KBM-7 (cell line): ENCODE measurements at regions not wholly inside any gene's neighbourhood (a gene's known extent, or its start where the extent isn't known, plus 50 kb on each side); places are given as distances from the start of the nearest gene placed in this dataset.

Source experiments
- DNase-seq: peaks from one replicate; pipeline ENCODE4 v3.0.0-alpha.2; 2015
- in situ Hi-C: fragments of 300-500 bp; cut with MboI; formaldehyde crosslinking; loops from 2 replicates; pipeline ENCODE4 v1.14.3; 2020; ENCODE audit warnings: low sequenced_read_pairs, low pct_unique_long_range_greater_than_20kb, mixed read lengths

GRCh38 chr19:28915737-28916460 is 297.1 kb downstream of the UQCRFS1 start:
- in situ Hi-C loops: no loop called here
- DNase-seq: no peak

- in situ Hi-C loops: no loop called here
- no peak for DNase-seq
Observed at GRCh38 chr19:28915202-28915601, 297.7 kb downstream of the UQCRFS1 start.

- in situ Hi-C loops: no loop called here
- no peak for DNase-seq
Observed at GRCh38 chr19:28914173-28914572, 298.8 kb downstream of the UQCRFS1 start.

- DNase-seq: no peak
- in situ Hi-C loops: no loop called here
Observed at GRCh38 chr19:28913626-28914025, 299.3 kb downstream of the UQCRFS1 start.

GRCh38 chr19:28908941-28909340 is 304.0 kb downstream of the UQCRFS1 start:
- in situ Hi-C loops: no loop called here
- DNase-seq: no peak

- DNase-seq: no peak
- in situ Hi-C loops: no loop called here
Observed at GRCh38 chr19:28907534-28907933, 305.4 kb downstream of the UQCRFS1 start.

GRCh38 chr19:28905996-28906395 is 307.0 kb downstream of the UQCRFS1 start:
- DNase-seq: no peak
- in situ Hi-C loops: no loop called here

- in situ Hi-C loops: no loop called here
- DNase-seq: no peak
Observed at GRCh38 chr19:28899703-28900102, 313.2 kb downstream of the UQCRFS1 start.

- no peak for DNase-seq
- in situ Hi-C loops: no loop called here
Observed at GRCh38 chr19:28898249-28898648, 314.7 kb downstream of the UQCRFS1 start.

GRCh38 chr19:28889941-28890670 is 322.8 kb downstream of the UQCRFS1 start:
- DNase-seq: no peak

GRCh38 chr19:28887920-28888618 is 324.9 kb downstream of the UQCRFS1 start:
- in situ Hi-C loops: no loop called here
- no peak for DNase-seq

More at GRCh38 chr19:28889941-28890670, 322.8 kb downstream of the UQCRFS1 start:
- in situ Hi-C loops: no loop called here

- in situ Hi-C loops: no loop called here
- DNase-seq: no peak
Observed at GRCh38 chr19:28886708-28887107, 326.2 kb downstream of the UQCRFS1 start.

- DNase-seq: no peak
- in situ Hi-C loops: no loop called here
Observed at GRCh38 chr19:28885965-28886364, 327.0 kb downstream of the UQCRFS1 start.

GRCh38 chr19:28884786-28885476 is 328.0 kb downstream of the UQCRFS1 start:
- in situ Hi-C loops: no loop called here

GRCh38 chr19:28883241-28883693 is 329.7 kb downstream of the UQCRFS1 start:
- in situ Hi-C loops: no loop called here
- no peak for DNase-seq

More at GRCh38 chr19:28884786-28885476, 328.0 kb downstream of the UQCRFS1 start:
- no peak for DNase-seq

GRCh38 chr19:28882818-28883217 is 330.1 kb downstream of the UQCRFS1 start:
- in situ Hi-C loops: no loop called here
- no peak for DNase-seq

GRCh38 chr19:28881616-28882015 is 331.3 kb downstream of the UQCRFS1 start:
- no peak for DNase-seq
- in situ Hi-C loops: no loop called here

GRCh38 chr19:28880735-28881401 is 332.1 kb downstream of the UQCRFS1 start:
- DNase-seq: no peak
- in situ Hi-C loops: no loop called here
